ENCODE measurements at regions not wholly inside any gene's neighbourhood (a gene's known extent, or its start where the extent isn't known, plus 50 kb on each side); places are given as distances from the start of the nearest gene placed in this dataset.

- no peak overlapping the region for H3K4ac ChIP-seq (ENCODE audit: low read depth, low read length)
- no peak overlapping the region for H2AK9ac ChIP-seq (replicated peaks; ENCODE audit: low read depth, low read length, poor library complexity)
- no peak overlapping the region for H3K4me3 ChIP-seq (ENCODE audit: insufficient read depth, low read depth, low read length)
- no TSS peak for BruUV-seq (replicated peaks)
- H2AFZ ChIP-seq (replicated peaks; ENCODE audit: low read length, poor library complexity), result no peak overlapping the region
- H3K27ac ChIP-seq (ENCODE audit: insufficient read depth, low read length), result no peak overlapping the region
- WGBS, 2 experiments (ENCODE audit: extremely low coverage in 2 of 2, insufficient read length in 1 of 2), result 50% methylated on average over 1 of the region's 3 CpGs; no CpG with 5 or more reads in 1 of the 2 experiments
- no peak overlapping the region for H3K4me2 ChIP-seq (ENCODE audit: low read depth, low read length)
- no peak overlapping the region for H3K18ac ChIP-seq (ENCODE audit: low read depth, low read length)
- intact Hi-C loops (cut with micrococcal nuclease), result no loop called here
- H2BK15ac ChIP-seq (ENCODE audit: low read depth, low read length), result no peak overlapping the region
- dilution Hi-C loops (cut with HindIII; ENCODE audit: low sequenced_read_pairs, unreplicated experiment), result no loop called here
- H4K91ac ChIP-seq (ENCODE audit: insufficient read depth, low read depth, low read length), result no peak overlapping the region
- ChIA-PET CTCF (no interaction called here), POLR2A (ENCODE audit: unreplicated experiment) (no interaction called here)
- no peak overlapping the region for H3K14ac ChIP-seq (replicated peaks; ENCODE audit: low read depth, low read length)
- H3K79me1 ChIP-seq (ENCODE audit: low read depth in 1 of 2, low read length in 2 of 2), result no peaks in the 10 kb centered on the region
- DNase-seq (no peak), ATAC-seq (ENCODE audit: low read depth) (no peak)
- H2BK5ac ChIP-seq (ENCODE audit: low read depth, low read length, poor library complexity, severe bottlenecking), result no peak overlapping the region
- no peak overlapping the region for H2BK20ac ChIP-seq (ENCODE audit: low read depth, low read length)
- no peaks in the 10 kb centered on the region for H3K4me1 ChIP-seq (ENCODE audit: control insufficient read depth, insufficient read depth, low read length)
- H3K27me3 ChIP-seq (ENCODE audit: control insufficient read depth, insufficient read depth, low read length), result no peaks in the 10 kb centered on the region
- no peaks in the 10 kb centered on the region for H3K9me1 ChIP-seq (ENCODE audit: insufficient read depth, low read length)
- TF ChIP-seq NFE2L2 (IDR thresholded peaks at IDR 0.05; ENCODE audit: low read depth, low read length), result no peak
- no peak for TF ChIP-seq MAFK (IDR thresholded peaks at IDR 0.05; ENCODE audit: low read depth, low read length)
- TF ChIP-seq, protein P1, sequence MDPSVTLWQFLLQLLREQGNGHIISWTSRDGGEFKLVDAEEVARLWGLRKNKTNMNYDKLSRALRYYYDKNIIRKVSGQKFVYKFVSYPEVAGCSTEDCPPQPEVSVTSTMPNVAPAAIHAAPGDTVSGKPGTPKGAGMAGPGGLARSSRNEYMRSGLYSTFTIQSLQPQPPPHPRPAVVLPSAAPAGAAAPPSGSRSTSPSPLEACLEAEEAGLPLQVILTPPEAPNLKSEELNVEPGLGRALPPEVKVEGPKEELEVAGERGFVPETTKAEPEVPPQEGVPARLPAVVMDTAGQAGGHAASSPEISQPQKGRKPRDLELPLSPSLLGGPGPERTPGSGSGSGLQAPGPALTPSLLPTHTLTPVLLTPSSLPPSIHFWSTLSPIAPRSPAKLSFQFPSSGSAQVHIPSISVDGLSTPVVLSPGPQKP (IDR thresholded peaks at IDR 0.05; ENCODE audit: borderline replicate concordance, low read depth, low read length), result no peak
- TF ChIP-seq MXI1 (IDR thresholded peaks at IDR 0.05; ENCODE audit: borderline replicate concordance, low read depth, low read length), result no peak
- TF ChIP-seq RFX5 (IDR thresholded peaks at IDR 0.05; ENCODE audit: low read depth, low read length), result no peak
- no peak for TF ChIP-seq BHLHE40 (IDR thresholded peaks at IDR 0.05; ENCODE audit: low read depth, low read length)
- TF ChIP-seq CHD1 (IDR thresholded peaks at IDR 0.05; ENCODE audit: low read depth, low read length), result no peak
- TF ChIP-seq SMC3 (IDR thresholded peaks at IDR 0.05; ENCODE audit: low read depth, low read length), result no peak
- TF ChIP-seq, protein P2, sequence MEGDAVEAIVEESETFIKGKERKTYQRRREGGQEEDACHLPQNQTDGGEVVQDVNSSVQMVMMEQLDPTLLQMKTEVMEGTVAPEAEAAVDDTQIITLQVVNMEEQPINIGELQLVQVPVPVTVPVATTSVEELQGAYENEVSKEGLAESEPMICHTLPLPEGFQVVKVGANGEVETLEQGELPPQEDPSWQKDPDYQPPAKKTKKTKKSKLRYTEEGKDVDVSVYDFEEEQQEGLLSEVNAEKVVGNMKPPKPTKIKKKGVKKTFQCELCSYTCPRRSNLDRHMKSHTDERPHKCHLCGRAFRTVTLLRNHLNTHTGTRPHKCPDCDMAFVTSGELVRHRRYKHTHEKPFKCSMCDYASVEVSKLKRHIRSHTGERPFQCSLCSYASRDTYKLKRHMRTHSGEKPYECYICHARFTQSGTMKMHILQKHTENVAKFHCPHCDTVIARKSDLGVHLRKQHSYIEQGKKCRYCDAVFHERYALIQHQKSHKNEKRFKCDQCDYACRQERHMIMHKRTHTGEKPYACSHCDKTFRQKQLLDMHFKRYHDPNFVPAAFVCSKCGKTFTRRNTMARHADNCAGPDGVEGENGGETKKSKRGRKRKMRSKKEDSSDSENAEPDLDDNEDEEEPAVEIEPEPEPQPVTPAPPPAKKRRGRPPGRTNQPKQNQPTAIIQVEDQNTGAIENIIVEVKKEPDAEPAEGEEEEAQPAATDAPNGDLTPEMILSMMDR (conservative IDR thresholded peaks at IDR 0.05; ENCODE audit: low read depth, low read length), result no peak
- TF ChIP-seq POLR2A (IDR thresholded peaks at IDR 0.05; ENCODE audit: low read depth, low read length), result no peak
- no peaks in the 10 kb centered on the region for H3K36me3 ChIP-seq (ENCODE audit: control insufficient read depth, insufficient read depth, low read length)
- no peak overlapping the region for H2BK120ac ChIP-seq (ENCODE audit: low read depth, low read length)
- no peak overlapping the region for H4K8ac ChIP-seq (ENCODE audit: low read depth in 2 of 2, low read length in 2 of 2)
- H3K23ac ChIP-seq (ENCODE audit: low read depth, low read length), result no peak overlapping the region
- no peak overlapping the region for H4K5ac ChIP-seq (ENCODE audit: low read depth, low read length)
- no peak overlapping the region for H2AK5ac ChIP-seq (ENCODE audit: low read depth, low read length)
- 0 out of 2 replicates have a peak, but pooled peaks cover 2% of the 10 kb centered on the region for H3K9me3 ChIP-seq (ENCODE audit: control insufficient read depth, insufficient read depth, low read length)
- in situ Hi-C loops (cut with MboI; ENCODE audit: low sequenced_read_pairs), result no loop called here
- no peak overlapping the region for H3K56ac ChIP-seq (ENCODE audit: extremely low read depth, insufficient read depth, low read length)
- H4K20me1 ChIP-seq (ENCODE audit: insufficient read depth, low read length), result no peaks in the 10 kb centered on the region
- no peak overlapping the region for H3K9ac ChIP-seq (ENCODE audit: low read depth, low read length)
Measured at GRCh38 chr20:60543598-60543997, 585.4 kb downstream of the CDH26 start.
